K562 (cell line): ENCODE measurements at regions not wholly inside any gene's neighbourhood (a gene's known extent, or its start where the extent isn't known, plus 50 kb on each side); places are given as distances from the start of the nearest gene placed in this dataset.

ENCODE experiments used
- COPS2 ChIP-seq: fragments of 450-650 bp; conservative IDR thresholded peaks from 2 replicates; pipeline ENCODE4 v1.6.1; 2016; ENCODE audit warnings: mild to moderate bottlenecking, moderate library complexity
- CREM ChIP-seq: IDR thresholded peaks from 2 replicates; pipeline ENCODE4 v1.6.1; 2014; ENCODE audit warnings: antibody characterized with exemption, low read depth
- CTCF ChIP-seq, 3 experiments: IDR thresholded peaks in 2 of 3; conservative IDR thresholded peaks in 1 of 3; 2 replicates each; pipeline ENCODE4 v1.5.1; 2011 to 2012; ENCODE audit warnings: low read length in 3 of 3, mild to moderate bottlenecking in 3 of 3, control low read depth in 2 of 3, improper control_type of control experiment in 1 of 3, inconsistent platforms in 1 of 3, low read depth in 1 of 3, mixed read lengths in 1 of 3, moderate library complexity in 1 of 3; ENCODE audit not compliant: insufficient read depth in 2 of 3
- GABPB1 ChIP-seq: sonication (generic); formaldehyde crosslinking; IDR thresholded peaks from 2 replicates; pipeline ENCODE4 v1.8.0; 2022; ENCODE audit warnings: mild to moderate bottlenecking, missing genetic modification reagents
- TRIM28 ChIP-seq: fragments of 450-650 bp; IDR thresholded peaks from 2 replicates; pipeline ENCODE4 v1.6.1; 2017
- USF2 ChIP-seq: sonication (generic); formaldehyde crosslinking; IDR thresholded peaks from 2 replicates; pipeline ENCODE4 v1.5.0; 2020; ENCODE audit warnings: missing genetic modification reagents
- YY1 ChIP-seq, 3 experiments: IDR thresholded peaks; 2 replicates each; pipeline ENCODE4 v1.6.1; 2011; ENCODE audit warnings: low read length in 2 of 3, mild to moderate bottlenecking in 2 of 3, moderate library complexity in 2 of 3, borderline replicate concordance in 1 of 3, control low read depth in 1 of 3, low read depth in 1 of 3; ENCODE audit not compliant: insufficient read depth in 3 of 3, insufficient replicate concordance in 2 of 3, control insufficient read depth in 1 of 3, insufficient read length in 1 of 3; ENCODE audit errors: extremely low read depth in 1 of 3
- ZNF224 ChIP-seq: sonication (generic); formaldehyde crosslinking; IDR thresholded peaks from 2 replicates; pipeline ENCODE4 v1.8.0; 2022; ENCODE audit warnings: mild to moderate bottlenecking, missing genetic modification reagents

GRCh38 chr18:14971461-14972185 lies 223.7 kb downstream of the ANKRD30B start:
- TF ChIP-seq CREM (no peak), YY1 (IDR thresholded peaks at IDR 0.05; ENCODE audit: borderline replicate concordance in 1 of 3, control insufficient read depth in 1 of 3, extremely low read depth in 1 of 3, insufficient read depth in 3 of 3, insufficient read length in 1 of 3, insufficient replicate concordance in 2 of 3, low read depth in 1 of 3, low read length in 2 of 3) (no peak), CTCF (IDR thresholded peaks at IDR 0.05 in 2 of 3, conservative IDR thresholded peaks at IDR 0.05 in 1 of 3; ENCODE audit: insufficient read depth in 2 of 3, low read depth in 1 of 3, low read length in 3 of 3) (no peak), ZNF224 (no peak), TRIM28 (no peak), COPS2 (no peak), GABPB1 (CRISPR knock-in tag) (no peak), USF2 (CRISPR knock-in tag) (no peak)
